CD4-positive, alpha-beta T cell (primary cell): ENCODE measurements at regions not wholly inside any gene's neighbourhood (a gene's known extent, or its start where the extent isn't known, plus 50 kb on each side); places are given as distances from the start of the nearest gene placed in this dataset.

Experiments
- ATAC-seq: fragments of 200-7000 bp; cut with Tn5 transposase; one replicate; pipeline ENCODE4 v1.10.0; 2022; ENCODE audit warnings: mild to moderate bottlenecking; ENCODE audit not compliant: poor library complexity
- CTCF ChIA-PET: fragments of 350-600 bp; sonication (Branson Sonifier 250); formaldehyde crosslinking; loops from one replicate; lab custom pipeline; 2021; ENCODE audit warnings: antibody characterized with exemption, inconsistent platforms; lab: Charles Lee
- POLR2A ChIA-PET: fragments of 350-600 bp; sonication (Branson Sonifier 250); formaldehyde crosslinking; loops from one replicate; lab custom pipeline; 2021; ENCODE audit warnings: antibody characterized with exemption, inconsistent platforms; lab: Charles Lee
- DNase-seq, 14 experiments: peaks; one replicate each; pipeline ENCODE4 v3.0.0-alpha.2; 2013 to 2020; ENCODE audit warnings: mixed read lengths in 2 of 14
- H3K27ac ChIP-seq, 2 donors: one replicate each; pipeline versions ENCODE4 v1.5.1 to v1.7.0; 2013; ENCODE audit warnings: low read length in 2 of 2, low read depth in 1 of 2, mild to moderate bottlenecking in 1 of 2
- H3K27me3 ChIP-seq, 2 experiments: 1 replicate in 1 of 2; 2 replicates in 1 of 2; pipeline versions ENCODE4 v1.6.1 to v1.7.0; 2013; ENCODE audit warnings: low read length in 2 of 2, control low read depth in 1 of 2, mild to moderate bottlenecking in 1 of 2, moderate library complexity in 1 of 2; ENCODE audit not compliant: insufficient read depth in 2 of 2, control insufficient read depth in 1 of 2
- H3K36me3 ChIP-seq: one replicate; pipeline ENCODE4 v1.6.1; 2013; ENCODE audit warnings: low read length, control low read depth; ENCODE audit not compliant: insufficient read depth
- H3K4me1 ChIP-seq: one replicate; pipeline ENCODE4 v1.6.1; 2013; ENCODE audit warnings: low read length, control low read depth; ENCODE audit not compliant: insufficient read depth
- H3K4me3 ChIP-seq: one replicate; pipeline ENCODE4 v1.5.1; 2013; ENCODE audit warnings: mild to moderate bottlenecking, low read length, moderate library complexity
- H3K9me3 ChIP-seq, 2 experiments: 1 replicate in 1 of 2; 2 replicates in 1 of 2; pipeline versions ENCODE4 v1.6.1 to v1.7.0; 2013; ENCODE audit warnings: low read length in 2 of 2, mild to moderate bottlenecking in 2 of 2, control low read depth in 1 of 2, moderate library complexity in 1 of 2; ENCODE audit not compliant: control insufficient read depth in 1 of 2, insufficient read depth in 1 of 2
- H3K27ac Mint-ChIP-seq: one replicate; pipeline ENCODE4 v1.8.0; 2020; ENCODE audit warnings: mixed read lengths
- H3K27me3 Mint-ChIP-seq: one replicate; pipeline ENCODE4 v1.8.0; 2021; ENCODE audit warnings: mixed read lengths
- H3K36me3 Mint-ChIP-seq: one replicate; pipeline ENCODE4 v1.8.0; 2021; ENCODE audit warnings: low read depth, mixed read lengths
- H3K4me1 Mint-ChIP-seq: one replicate; pipeline ENCODE4 v1.8.0; 2021; ENCODE audit warnings: low read depth, mixed read lengths
- H3K4me3 Mint-ChIP-seq: one replicate; pipeline ENCODE4 v1.8.0; 2020; ENCODE audit warnings: mild to moderate bottlenecking, mixed read lengths
- H3K9me3 Mint-ChIP-seq: one replicate; pipeline ENCODE4 v1.8.0; 2020; ENCODE audit warnings: mixed read lengths
- CTCF ChIP-seq: fragments of 200-600 bp; IDR thresholded peaks from one replicate; pipeline ENCODE4 v1.8.0; 2022; ENCODE audit warnings: antibody characterized with exemption, mild to moderate bottlenecking
- intact Hi-C, 2 experiments: fragments of 100-400 bp; cut with DNase I in 1 of 2; cut with micrococcal nuclease in 1 of 2; formaldehyde crosslinking; loops; one replicate each; pipeline versions ENCODE4 v1.15.1 to v1.9.0; 2023 to 2025; cut with DNase I, micrococcal nuclease

GRCh38 chr5:174283211-174284005 is 237.9 kb downstream of the NSG2 start:
- CTCF ChIA-PET, result no interaction called here
- H3K27me3 Mint-ChIP-seq, result peaks cover 22% of the 10 kb centered on the region

GRCh38 chr5:174284873-174285272 is 239.4 kb downstream of the NSG2 start:
- H3K9me3 Mint-ChIP-seq, result peaks cover 2% of the 10 kb centered on the region

More at GRCh38 chr5:174283211-174284005, 237.9 kb downstream of the NSG2 start:
- Histone ChIP-seq H3K4me1 (no peaks in the 10 kb centered on the region), H3K4me3 (no peak overlapping the region), H3K27ac (no peak overlapping the region), H3K9me3 (no peaks in the 10 kb centered on the region), H3K36me3 (no peaks in the 10 kb centered on the region), H3K27me3 (peaks cover 0 to 3% of the 10 kb centered on the region in 2 experiments)
- ATAC-seq, result no peak
- no peak overlapping the region for H3K4me3 Mint-ChIP-seq
- no peak for DNase-seq
- H3K36me3 Mint-ChIP-seq, result no peaks in the 10 kb centered on the region
- intact Hi-C loops, result no loop called here
- no peaks in the 10 kb centered on the region for H3K4me1 Mint-ChIP-seq
- no peak overlapping the region for H3K27ac Mint-ChIP-seq
- TF ChIP-seq CTCF, result no peak
- H3K9me3 Mint-ChIP-seq, result no peaks in the 10 kb centered on the region
- POLR2A ChIA-PET, result no interaction called here

GRCh38 chr5:174287761-174288160 is 242.3 kb downstream of the NSG2 start:
- Mint-ChIP-seq H3K27ac (no peak overlapping the region), H3K27me3 (peaks cover 14% of the 10 kb centered on the region), H3K36me3 (no peaks in the 10 kb centered on the region), H3K4me1 (no peaks in the 10 kb centered on the region), H3K9me3 (peaks cover 4% of the 10 kb centered on the region), H3K4me3 (no peak overlapping the region)
- no peak for ATAC-seq
- intact Hi-C loops, result no loop called here
- H3K27me3 ChIP-seq, result no peaks in the 10 kb centered on the region
- no peak overlapping the region for H3K27ac ChIP-seq
- POLR2A ChIA-PET, result no interaction called here
- H3K36me3 ChIP-seq, result no peaks in the 10 kb centered on the region
- no peak for TF ChIP-seq CTCF
- peaks cover 0 to 1% of the 10 kb centered on the region in 2 experiments for H3K9me3 ChIP-seq
- no peaks in the 10 kb centered on the region for H3K4me1 ChIP-seq
- DNase-seq, result no peak
- no peak overlapping the region for H3K4me3 ChIP-seq
- CTCF ChIA-PET, result no interaction called here

More at GRCh38 chr5:174284873-174285272, 239.4 kb downstream of the NSG2 start:
- Histone ChIP-seq H3K9me3 (no peaks in the 10 kb centered on the region), H3K27ac (no peak overlapping the region), H3K27me3 (peaks cover 0 to 3% of the 10 kb centered on the region in 2 experiments), H3K4me1 (no peaks in the 10 kb centered on the region), H3K4me3 (no peak overlapping the region), H3K36me3 (no peaks in the 10 kb centered on the region)
- ChIA-PET CTCF (no interaction called here), POLR2A (no interaction called here)
- Mint-ChIP-seq H3K27ac (no peak overlapping the region), H3K4me1 (no peaks in the 10 kb centered on the region), H3K36me3 (no peaks in the 10 kb centered on the region), H3K4me3 (no peak overlapping the region), H3K27me3 (peaks cover 22% of the 10 kb centered on the region)
- TF ChIP-seq CTCF, result no peak
- intact Hi-C loops, result no loop called here
- no peak for DNase-seq
- ATAC-seq, result no peak
